Fibroblast of lung (primary cell): ENCODE measurements at regions not wholly inside any gene's neighbourhood (a gene's known extent, or its start where the extent isn't known, plus 50 kb on each side); places are given as distances from the start of the nearest gene placed in this dataset.

Experiments used
- CTCF ChIP-seq, 2 donors: IDR thresholded peaks in 1 of 2; conservative IDR thresholded peaks in 1 of 2; 1 replicate in 1 of 2; 2 replicates in 1 of 2; pipeline ENCODE4 v1.5.1; 2011 to 2012; ENCODE audit warnings: low read length in 2 of 2, control low read depth in 1 of 2, inconsistent platforms in 1 of 2, low read depth in 1 of 2, mild to moderate bottlenecking in 1 of 2
- EZH2 ChIP-seq: IDR thresholded peaks from 2 replicates; pipeline ENCODE4 v1.5.1; 2012; ENCODE audit warnings: low read length, control low read depth, mild to moderate bottlenecking; ENCODE audit errors: missing control alignments

GRCh38 chr20:6630514-6630913 lies 137.0 kb upstream of the BMP2 start:
- TF ChIP-seq CTCF (conservative IDR thresholded peaks at IDR 0.05 in 1 of 2, IDR thresholded peaks at IDR 0.05 in 1 of 2; ENCODE audit: low read depth in 1 of 2, low read length in 2 of 2) (no peak), EZH2 (no peak)
